NB4 (cell line): ENCODE measurements at regions not wholly inside any gene's neighbourhood (a gene's known extent, or its start where the extent isn't known, plus 50 kb on each side); places are given as distances from the start of the nearest gene placed in this dataset.
"Not testable (repeated sequence)": the region's sequence is repeated elsewhere in the genome, so short reads cannot be mapped to it uniquely, and the experiment has no call there.

Experiments
- DNase-seq: peaks from one replicate; pipeline ENCODE4 v3.0.0; 2010; ENCODE audit warnings: low read depth
- H3K4me3 ChIP-seq: one replicate; pipeline ENCODE4 v1.5.1; 2011; ENCODE audit warnings: mild to moderate bottlenecking, low read depth, low read length, moderate library complexity
- CTCF ChIP-seq: IDR thresholded peaks from one replicate; pipeline ENCODE4 v1.5.1; 2012; ENCODE audit warnings: low read depth, low read length
- MAX ChIP-seq: IDR thresholded peaks from 2 replicates; pipeline ENCODE4 v1.6.1; 2011; ENCODE audit warnings: low read depth, low read length
- MYC ChIP-seq: IDR thresholded peaks from 2 replicates; pipeline ENCODE4 v1.6.1; 2011; ENCODE audit warnings: low read depth, low read length
- POLR2A ChIP-seq: IDR thresholded peaks from 2 replicates; pipeline ENCODE4 v1.6.1; 2011; ENCODE audit warnings: mild to moderate bottlenecking; ENCODE audit not compliant: insufficient read length; ENCODE audit errors: extremely low read depth

GRCh38 chr6:14292119-14292518 is 174.5 kb downstream of the CD83 start:
- DNase-seq: no peak
- H3K4me3 ChIP-seq: no peak overlapping the region
- TF ChIP-seq CTCF (no peak), MAX (no peak), POLR2A (no peak), MYC (no peak)

GRCh38 chr6:14294270-14294951 is 176.8 kb downstream of the CD83 start:
- no peak overlapping the region for H3K4me3 ChIP-seq
- no peak for DNase-seq
- TF ChIP-seq MYC: no peak
- TF ChIP-seq MAX: no peak
- no peak for TF ChIP-seq POLR2A
- no peak for TF ChIP-seq CTCF

GRCh38 chr6:14296698-14297097 is 179.1 kb downstream of the CD83 start:
- not testable (repeated sequence) for H3K4me3 ChIP-seq, DNase-seq

- not testable (repeated sequence) for DNase-seq, H3K4me3 ChIP-seq
Measured at GRCh38 chr6:14297118-14297517, 179.5 kb downstream of the CD83 start.

GRCh38 chr6:14300189-14300588 is 182.6 kb downstream of the CD83 start:
- not testable (repeated sequence) for H3K4me3 ChIP-seq, DNase-seq

- not testable (repeated sequence) for H3K4me3 ChIP-seq, DNase-seq
Measured at GRCh38 chr6:14300721-14301120, 183.1 kb downstream of the CD83 start.

GRCh38 chr6:14301477-14301876 is 183.9 kb downstream of the CD83 start:
- H3K4me3 ChIP-seq, DNase-seq: not testable (repeated sequence)

GRCh38 chr6:14305131-14305530 is 187.6 kb downstream of the CD83 start:
- TF ChIP-seq CTCF: no peak
- no peak overlapping the region for H3K4me3 ChIP-seq
- DNase-seq: no peak

GRCh38 chr6:14305624-14306023 is 188.1 kb downstream of the CD83 start:
- no peak for TF ChIP-seq MAX
- no peak for TF ChIP-seq MYC
- no peak for TF ChIP-seq POLR2A
- no peak for TF ChIP-seq CTCF
- no peak for DNase-seq
- no peak overlapping the region for H3K4me3 ChIP-seq
